Ishikawa (cell line): ENCODE measurements at regions not wholly inside any gene's neighbourhood (a gene's known extent, or its start where the extent isn't known, plus 50 kb on each side); places are given as distances from the start of the nearest gene placed in this dataset.

Experiments
- EGR1 ChIP-seq: IDR thresholded peaks from 2 replicates; pipeline ENCODE4 v1.6.1; 2012
- MAX ChIP-seq: IDR thresholded peaks from 2 replicates; pipeline ENCODE4 v1.6.1; 2012
- REST ChIP-seq: IDR thresholded peaks from 2 replicates; pipeline ENCODE4 v1.6.1; 2012; ENCODE audit warnings: low read depth, mild to moderate bottlenecking

DNA sequence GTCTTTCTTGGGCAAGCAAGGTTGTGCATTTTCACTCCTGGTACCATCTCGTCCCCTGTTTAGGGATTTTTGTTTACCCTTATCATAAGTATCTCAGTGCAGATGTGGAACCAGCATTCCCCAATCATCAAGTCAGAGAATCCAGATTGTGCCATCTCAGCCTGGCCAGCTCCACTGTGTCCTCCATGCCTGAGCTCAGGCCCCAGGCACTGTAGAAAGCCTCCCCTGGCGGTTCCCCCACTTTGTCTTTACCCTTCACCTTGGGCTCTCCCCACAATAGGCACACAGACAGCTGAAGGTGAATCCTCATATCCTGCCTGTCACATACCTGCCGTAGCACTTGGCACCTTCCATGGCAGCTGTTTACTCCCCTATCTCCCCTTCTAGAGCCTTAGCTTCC is 264.7 kb upstream of the NFE2L3 start:
- TF ChIP-seq REST (no peak), EGR1 (no peak), MAX (no peak)
